NCI-H1694 treated with DMSO at 0.1 percent for 48 hours (cell line): ENCODE measurements at regions not wholly inside any gene's neighbourhood (a gene's known extent, or its start where the extent isn't known, plus 50 kb on each side); places are given as distances from the start of the nearest gene placed in this dataset.

Experiments
- DNase-seq: peaks from one replicate; lab custom pipeline; 2025; lab: John Stamatoyannopoulos, UW

DNA sequence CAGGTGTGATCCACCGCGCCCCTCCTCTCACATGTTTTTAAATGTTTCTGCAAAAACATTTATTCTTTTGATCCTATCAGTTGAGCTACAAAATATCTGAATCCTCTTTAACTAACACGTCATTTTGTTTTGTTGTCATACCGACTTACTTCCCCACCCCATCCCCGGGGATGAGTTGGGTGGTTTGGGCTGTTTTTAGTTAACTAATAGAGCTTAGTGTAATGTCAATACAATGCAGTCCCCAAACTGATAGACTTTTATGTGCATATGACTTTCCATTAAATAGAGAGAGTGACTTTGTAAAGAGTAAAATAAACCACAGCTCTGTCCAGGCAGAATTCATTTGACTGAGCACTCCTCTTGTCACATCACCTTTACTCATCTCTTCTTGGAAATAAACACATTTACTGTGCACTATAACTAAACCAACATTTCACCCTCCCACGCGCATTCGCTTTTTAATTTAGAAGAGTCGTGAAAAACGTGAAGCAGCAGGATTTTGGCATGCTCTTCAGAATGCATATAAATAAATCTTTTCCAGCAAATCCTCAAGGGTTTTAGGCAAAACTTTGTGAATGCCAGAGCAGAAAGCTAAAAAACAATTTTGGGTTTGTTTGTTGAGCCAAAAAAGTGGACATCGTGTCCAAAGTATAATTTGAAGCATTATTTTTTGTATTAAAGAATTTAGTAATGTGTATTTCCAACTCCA, 187.4 kb upstream of the MGMT start:
- no peak for DNase-seq

GRCh38 chr10:129280155-129280502, 186.9 kb upstream of the MGMT start:
- DNase-seq: no peak

DNA sequence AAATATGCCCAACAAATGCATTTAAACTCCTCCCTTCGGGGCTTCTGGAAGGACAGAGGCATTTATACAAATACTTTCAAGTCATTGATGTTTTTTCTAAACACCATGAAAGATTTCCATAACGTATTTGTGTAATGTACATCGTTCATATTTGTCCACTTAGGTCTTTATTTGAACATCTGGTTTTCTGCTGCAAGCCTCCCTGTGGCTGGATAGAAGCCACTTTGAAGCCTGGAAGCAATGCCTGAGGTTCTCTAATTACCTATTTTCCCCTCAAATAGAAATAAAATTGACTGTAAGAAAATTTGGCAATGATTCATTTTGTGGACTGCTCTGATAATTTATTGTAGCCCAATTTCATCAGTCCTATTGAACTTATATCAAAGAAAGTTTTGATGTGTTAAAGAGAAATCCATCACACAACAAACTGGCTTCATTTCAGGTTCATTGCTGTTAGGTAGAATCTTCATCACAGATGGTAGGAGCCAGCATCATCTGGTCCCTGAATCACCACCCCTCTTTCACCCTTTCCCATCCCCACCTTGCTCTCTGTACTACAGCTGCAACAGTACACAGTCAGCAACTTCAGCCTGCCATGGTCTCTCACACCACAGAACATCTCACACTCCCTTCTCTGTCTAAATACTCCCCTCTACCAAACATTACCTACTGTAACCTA, 186.0 kb upstream of the MGMT start:
- no peak for DNase-seq

DNA sequence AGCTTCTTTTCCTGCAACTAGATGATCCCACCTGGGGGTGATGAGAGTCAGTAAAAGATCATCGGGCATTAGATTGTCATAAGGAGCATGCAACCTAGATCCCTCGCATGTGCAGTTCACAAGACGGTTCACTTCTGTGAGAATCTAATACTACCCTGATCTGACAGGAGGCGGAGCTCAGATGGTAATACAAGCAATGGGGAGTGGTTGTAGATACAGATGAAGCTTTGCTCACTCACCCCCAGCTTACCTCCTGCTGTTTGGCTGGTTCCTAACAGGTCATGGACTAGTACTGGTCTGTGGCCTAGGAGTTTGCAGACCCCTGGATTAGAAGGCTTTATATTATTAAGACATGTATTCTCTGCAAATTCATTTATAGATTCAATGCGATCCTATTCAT, 181.6 kb upstream of the MGMT start:
- DNase-seq: no peak

DNA sequence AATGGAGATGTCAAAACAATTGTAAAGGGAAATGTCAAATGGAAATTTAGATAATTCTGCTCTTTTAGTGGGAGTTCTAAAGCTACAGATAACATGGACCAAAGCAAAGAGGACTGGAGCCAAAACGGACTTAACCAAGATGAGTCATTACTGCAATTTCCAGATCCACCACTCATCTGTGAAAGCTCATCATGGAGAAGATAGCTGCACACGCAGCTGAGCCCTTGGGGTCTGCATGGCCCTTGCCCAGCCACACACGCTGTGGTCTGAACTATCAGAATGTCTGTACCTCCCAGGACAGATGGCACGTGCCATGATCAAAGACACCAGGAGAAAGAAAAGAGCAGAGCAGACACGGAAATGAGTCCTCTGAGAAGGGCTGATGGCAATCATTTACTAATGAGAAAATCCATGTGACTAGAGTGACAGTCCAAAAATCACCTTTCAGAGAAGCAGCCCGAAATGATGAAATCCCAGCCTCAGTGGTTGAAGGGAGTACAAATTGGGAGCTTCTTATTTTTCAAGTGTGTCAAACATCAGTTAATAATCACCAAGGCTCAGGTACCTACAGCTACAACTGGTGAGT, 177.9 kb upstream of the MGMT start:
- DNase-seq: no peak

DNA sequence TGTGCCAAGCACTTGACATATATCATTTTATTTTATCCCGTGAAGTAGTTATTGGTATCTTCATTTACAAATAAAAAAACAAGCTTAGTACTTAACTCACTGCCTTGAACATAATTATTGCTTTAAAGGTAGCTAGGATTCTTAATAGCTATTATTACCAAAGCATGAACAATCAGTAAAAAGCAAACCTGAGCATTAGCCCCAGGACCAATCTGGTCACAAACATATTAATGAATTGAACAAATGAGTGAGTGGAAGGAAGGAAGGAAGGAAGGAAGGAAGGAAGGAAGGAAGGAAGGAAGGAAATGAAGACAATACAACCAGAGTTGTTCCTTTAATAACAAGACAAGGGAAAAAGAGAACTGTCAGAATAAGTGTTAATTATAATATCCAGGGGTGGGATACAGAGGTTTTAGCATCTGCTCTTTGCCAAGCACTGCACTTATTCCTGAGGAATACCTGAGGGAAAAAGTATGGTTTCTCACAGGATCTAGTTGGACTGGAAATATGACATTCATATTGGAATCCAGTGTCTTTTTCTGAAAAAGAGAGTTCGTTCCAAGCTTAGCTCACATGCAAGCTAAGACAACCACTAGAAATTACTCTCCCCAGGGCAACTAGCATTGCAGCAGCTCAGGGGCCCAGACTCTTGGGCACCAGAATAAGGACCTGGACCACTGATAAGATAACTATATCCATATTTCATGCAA, 172.9 kb upstream of the MGMT start:
- DNase-seq: no peak

- DNase-seq: no peak
Observed at GRCh38 chr10:129294944-129295343, 172.1 kb upstream of the MGMT start.

DNA sequence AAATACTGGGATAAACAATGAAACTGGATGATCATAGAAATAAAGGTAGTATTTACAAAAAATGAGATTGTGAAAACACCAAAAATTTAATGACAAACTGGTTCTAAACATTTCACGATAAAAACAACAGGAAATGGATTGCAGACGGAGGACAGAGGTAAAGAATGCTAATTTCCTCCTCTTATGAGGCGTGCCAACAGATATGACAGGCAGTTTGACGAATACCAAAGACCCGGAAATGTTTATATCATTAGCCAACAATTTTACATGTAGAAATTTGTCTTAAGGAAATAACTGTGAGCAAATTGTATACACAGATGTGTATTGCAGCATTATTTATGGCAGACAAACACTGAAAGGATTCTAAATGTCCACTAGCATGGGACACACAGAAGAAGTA, 162.0 kb upstream of the MGMT start:
- DNase-seq: no peak

DNA sequence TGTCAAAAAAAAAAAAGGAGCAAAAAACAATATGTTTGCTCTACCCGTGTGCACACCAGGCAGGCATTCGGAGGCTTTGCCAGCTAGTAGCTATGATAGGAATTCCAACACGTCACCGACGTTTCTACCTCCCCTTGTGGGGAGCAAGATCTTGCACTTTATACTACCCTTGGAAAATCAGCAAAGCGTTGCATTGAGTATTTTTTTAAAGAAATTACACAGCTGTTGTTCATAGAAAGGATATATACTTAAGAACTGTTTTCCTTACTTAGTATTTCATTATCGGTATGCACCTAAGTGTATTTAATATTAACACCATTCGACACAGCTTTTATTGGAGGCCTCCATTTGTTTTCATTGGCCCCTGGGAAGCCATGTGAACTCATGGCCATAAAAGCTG, 159.9 kb upstream of the MGMT start:
- no peak for DNase-seq

GRCh38 chr10:129308953-129309564, 158.0 kb upstream of the MGMT start:
- no peak for DNase-seq

- no peak for DNase-seq
Observed at GRCh38 chr10:129309565-129309964, 157.5 kb upstream of the MGMT start.

- no peak for DNase-seq
Observed at GRCh38 chr10:129310881-129311280, 156.2 kb upstream of the MGMT start.

DNA sequence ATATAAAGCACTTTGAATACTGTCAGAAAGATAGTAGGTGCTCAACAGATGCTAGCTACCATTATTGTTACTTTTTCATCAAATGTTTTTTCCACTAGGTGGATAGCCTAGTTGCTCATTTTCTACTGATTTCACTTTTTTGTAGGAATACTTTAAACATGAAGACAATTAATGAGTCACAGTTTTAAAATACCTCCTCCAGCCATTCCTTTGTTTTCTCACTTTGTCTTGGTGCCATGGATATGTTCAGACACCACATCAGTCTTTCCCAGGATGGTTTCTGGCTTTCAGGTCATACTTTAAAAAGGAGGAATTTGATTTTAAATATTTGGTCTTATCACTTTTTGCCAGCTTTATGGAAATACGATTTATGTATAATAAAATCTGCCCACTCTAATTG, 147.1 kb upstream of the MGMT start:
- DNase-seq: no peak

DNA sequence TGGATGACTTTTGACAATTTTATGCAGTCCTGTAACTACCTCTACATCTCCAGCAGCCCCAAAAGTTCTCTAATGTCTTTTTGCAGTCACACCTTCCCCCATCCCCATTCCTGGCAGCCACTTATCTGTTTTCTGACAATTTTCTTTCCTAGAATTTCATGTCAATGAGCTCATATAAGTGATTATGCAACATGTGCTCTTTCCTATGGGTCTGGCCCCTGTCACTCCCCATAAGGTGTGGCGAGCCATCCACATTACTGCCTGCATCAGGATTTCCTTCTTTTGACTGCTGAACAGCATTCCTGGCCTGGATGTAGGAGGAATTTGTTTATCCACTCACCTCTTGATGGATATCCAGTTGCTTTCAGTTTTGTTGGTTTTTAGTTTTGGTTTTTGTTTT, 146.7 kb upstream of the MGMT start:
- no peak for DNase-seq

GRCh38 chr10:129321727-129322126, 145.3 kb upstream of the MGMT start:
- DNase-seq: no peak

DNA sequence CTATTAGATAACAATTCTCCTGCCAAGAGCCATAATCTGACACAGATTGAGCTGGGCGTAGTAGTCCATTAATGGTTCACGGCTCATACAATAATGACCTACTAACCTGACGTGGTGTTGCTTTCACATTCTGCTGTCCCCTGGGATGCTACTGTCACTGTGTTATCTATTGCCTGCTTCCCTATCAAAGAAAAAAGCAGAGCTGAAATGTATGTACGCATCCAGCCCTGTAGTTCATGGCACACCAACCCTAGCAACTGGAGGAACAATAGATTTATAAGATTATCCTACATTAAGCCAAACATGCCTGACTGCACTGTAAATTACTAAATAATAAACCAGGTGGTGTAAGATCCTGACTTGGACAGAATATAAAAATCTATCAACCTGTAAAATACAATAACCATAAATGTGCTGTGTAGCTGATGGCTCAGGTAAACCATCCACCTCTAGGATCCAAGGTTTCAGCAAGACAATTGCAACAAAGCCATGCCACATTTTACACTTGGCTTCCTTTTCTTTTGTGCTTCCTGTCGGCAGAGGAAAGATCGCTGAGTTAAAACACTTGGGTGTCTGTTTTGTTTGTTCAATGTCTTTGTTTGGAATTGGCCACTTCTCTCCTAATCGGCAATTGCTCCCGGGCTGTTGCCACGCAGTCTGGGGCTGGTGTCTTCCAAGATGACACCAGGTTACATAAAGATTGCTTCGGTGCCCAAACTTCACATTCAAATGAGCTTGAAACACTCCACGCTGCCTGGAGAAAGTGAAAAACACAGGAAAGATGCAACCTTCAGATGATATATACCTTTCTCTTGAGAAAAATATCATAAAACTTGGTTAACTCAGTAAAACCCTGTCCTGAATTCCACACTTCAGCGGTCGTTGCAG, 143.9 kb upstream of the MGMT start:
- DNase-seq: no peak

DNA sequence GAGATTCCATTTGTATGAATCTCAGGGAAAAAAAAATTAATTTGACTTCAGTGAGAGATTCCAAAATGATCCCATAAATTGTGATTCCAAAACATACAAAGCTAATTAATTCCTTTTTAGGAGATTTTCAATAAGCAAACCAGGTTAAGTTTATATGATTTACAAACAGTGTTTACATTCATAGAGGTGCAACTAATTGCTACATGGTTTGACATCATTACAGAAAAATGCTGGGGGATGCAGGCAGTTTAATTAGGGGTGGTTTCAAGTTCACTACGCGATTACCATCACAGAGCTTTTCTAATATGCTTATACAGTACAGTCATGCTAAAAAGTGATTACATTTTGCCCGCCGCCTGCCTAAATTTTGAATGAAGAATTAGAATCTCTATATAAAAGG, 143.2 kb upstream of the MGMT start:
- no peak for DNase-seq

DNA sequence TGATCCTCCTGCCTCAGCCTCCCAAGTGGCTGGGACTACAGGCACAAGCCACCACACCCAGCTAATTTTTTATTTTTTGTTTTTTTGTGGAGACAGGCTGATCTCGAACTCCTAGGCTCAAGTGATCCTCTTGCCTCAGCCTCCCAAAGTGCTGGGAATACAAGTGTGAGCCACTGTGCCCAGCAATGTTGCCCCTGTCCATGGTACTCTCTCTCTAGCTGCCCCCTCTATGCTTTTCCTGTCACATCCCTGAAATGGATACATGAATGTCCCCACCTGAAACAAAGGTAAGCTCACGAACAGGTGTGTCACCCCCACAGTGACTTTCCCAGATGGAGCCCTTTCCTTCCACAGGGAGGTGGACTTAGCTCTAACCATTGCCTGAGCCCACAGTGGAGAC, 141.1 kb upstream of the MGMT start:
- DNase-seq: no peak

- DNase-seq: no peak
Observed at GRCh38 chr10:129328546-129328945, 138.5 kb upstream of the MGMT start.

- no peak for DNase-seq
Observed at GRCh38 chr10:129329385-129330055, 137.5 kb upstream of the MGMT start.

- DNase-seq: no peak
Observed at GRCh38 chr10:129330211-129330610, 136.8 kb upstream of the MGMT start.
